GM19193 (cell line): ENCODE measurements at regions not wholly inside any gene's neighbourhood (a gene's known extent, or its start where the extent isn't known, plus 50 kb on each side); places are given as distances from the start of the nearest gene placed in this dataset.

ENCODE experiments used
- POLR2A ChIP-seq: IDR thresholded peaks from 4 replicates; pipeline ENCODE4 v1.6.1; 2011; ENCODE audit not compliant: insufficient read depth, insufficient read length; ENCODE audit errors: extremely low read depth

DNA sequence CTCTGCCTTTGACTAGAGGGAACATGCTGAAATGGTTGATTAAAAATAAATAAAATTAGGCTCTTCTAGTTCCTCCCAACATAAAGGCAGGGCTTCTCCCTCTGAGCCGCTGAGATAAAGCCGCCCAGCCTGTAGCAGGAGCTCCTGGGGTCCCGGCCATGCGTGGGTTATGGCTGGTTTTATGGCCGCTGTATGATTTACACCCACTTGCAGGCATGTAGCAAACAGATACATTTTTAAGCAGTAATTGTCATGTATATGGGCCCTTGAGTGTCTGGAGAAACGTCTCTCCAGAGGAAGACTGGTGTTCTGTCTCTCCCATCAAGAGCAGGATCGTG lies 201.0 kb upstream of the TNRC6C start:
- TF ChIP-seq POLR2A: no peak

DNA sequence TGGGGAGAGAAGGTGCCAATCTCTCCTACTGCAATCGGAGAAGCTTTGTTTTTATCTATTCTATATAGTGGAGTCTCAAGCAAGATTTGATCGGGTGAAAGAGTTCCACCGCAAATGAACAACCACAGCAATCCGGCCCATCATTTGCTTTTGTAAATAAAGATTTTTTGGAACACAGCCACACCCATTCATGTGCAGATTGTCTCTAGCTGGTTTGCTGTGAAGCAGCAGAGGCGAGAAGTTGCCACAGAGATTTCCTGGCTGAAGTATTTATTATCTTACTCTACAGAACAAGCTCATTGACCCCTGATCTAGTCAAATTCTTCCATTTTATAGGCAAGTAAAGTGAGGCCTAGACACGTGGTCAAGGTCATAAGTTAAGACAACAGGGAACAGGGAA lies 195.5 kb upstream of the TNRC6C start:
- TF ChIP-seq POLR2A: no peak

DNA sequence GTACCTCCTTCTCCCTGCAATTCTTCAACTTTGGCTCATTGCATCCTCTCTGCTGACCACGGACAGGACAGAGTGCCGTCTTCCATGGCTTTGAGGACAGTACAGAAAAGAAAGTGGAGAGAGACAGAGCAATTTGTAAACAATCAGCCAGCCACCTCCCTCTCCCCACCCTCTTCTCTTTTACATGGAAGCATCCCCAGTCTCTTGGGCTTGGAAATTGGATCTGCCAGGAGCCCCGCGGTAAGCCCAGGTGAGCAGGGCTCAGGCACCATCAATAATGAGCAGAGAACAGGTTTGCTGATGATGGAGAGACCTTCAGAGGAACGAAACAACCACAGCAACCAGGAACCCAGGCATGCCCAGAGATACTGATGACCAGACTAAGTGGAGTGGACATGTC lies 194.9 kb upstream of the TNRC6C start:
- TF ChIP-seq POLR2A: no peak

DNA sequence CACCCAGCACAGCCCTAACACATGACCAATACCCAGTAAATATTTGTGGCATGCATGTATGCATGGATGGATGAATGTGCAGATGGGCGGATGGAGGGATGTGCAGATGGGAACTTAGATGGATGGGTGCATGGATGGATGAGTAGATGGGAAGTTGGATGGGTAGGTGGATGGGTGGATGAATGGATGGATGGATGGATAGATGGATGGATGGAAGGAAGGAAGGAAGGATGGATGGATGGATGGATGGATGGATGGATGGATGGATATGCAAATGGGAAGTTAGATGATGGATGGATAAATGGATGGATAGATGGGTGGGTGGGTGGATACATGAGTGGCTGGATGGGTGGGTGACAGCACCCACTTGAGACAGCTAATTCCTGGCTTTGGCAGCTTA lies 193.2 kb upstream of the TNRC6C start:
- no peak for TF ChIP-seq POLR2A

DNA sequence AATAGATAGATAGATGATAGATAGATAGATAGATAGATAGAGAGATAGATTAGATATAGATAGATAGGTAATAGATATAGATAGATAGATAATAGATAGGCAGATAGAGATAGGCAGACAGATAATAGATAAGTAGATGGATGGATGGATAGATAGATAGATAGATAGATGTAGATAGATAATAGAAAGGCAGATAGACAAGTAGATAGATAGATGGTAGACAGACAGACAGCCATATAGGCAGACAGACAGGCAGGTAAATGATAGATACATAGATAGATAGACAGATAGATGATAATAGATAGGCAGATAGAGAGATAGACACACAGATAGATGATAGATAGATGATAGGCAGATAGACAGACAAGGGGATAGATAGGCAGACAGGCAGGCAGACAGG lies 191.4 kb upstream of the TNRC6C start:
- TF ChIP-seq POLR2A: no peak

DNA sequence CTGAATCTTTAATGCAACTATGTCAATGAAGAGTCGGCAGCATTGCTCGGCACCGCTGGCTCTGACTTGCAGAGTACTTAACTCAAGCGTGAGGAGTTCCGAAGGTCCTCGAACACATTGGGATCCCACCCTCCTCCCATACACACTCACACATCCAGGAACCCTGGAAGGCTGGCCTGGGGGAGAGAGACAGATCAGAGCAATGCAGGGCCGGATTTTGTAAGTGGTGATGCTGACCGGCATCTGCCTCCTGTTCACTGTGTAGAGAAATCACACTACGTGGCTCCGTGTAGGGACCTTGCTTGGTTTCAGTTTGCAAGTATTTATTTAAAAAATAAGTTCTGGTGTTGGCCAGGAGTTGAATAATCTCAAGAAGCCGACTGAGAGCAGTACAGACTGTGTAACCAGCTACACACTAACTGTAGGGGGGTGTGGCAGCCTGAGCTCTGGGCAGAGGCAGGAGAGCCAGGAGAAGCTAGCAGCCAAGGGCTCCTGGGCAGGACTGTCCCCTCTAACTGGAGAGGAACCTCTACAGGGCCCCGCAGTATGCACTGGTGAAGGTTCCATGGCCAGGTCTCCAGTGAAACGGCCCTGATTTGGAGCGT lies 190.2 kb upstream of the TNRC6C start:
- no peak for TF ChIP-seq POLR2A

DNA sequence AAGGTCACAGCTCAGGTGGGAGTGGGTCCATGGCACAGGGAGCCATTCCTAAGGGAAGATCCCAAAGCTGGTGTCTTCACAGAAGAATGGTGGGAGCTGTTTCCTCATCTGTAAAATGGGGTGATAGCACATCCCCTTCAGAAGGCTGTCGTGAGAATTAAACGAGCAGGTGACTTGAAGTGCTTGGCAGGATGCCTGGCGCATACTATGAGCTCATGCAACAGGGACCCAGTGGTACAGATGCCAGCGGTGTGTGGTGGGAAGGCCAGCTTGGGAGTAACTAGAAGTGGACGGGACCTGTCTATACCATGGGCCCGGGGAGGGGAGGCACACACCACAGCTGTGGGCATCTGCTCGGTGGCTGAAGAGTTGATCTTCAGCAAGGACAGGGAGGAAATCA lies 189.3 kb upstream of the TNRC6C start:
- TF ChIP-seq POLR2A: no peak

DNA sequence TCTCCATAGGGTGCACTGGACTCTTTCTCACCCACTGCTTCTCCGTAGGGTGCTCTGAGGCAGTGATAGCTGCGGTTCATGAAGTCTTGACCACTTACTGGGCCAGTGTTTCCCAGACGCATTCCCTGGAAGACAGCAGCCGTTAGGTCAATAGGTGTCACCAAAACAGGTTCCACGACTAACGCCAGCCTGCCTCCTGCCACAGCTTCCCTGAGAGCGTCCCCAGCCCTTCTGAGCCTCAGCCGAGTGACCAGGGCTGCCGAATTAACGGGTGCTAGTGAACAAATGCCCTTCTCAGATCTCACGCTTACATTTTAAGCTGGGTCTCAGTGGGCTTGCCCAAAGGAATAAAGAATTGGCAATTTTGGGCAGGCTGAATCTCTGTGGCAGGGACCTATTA lies 188.7 kb upstream of the TNRC6C start:
- TF ChIP-seq POLR2A: no peak

- TF ChIP-seq POLR2A: no peak
Measured at GRCh38 chr17:77770331-77771105, 188.0 kb upstream of the TNRC6C start.

DNA sequence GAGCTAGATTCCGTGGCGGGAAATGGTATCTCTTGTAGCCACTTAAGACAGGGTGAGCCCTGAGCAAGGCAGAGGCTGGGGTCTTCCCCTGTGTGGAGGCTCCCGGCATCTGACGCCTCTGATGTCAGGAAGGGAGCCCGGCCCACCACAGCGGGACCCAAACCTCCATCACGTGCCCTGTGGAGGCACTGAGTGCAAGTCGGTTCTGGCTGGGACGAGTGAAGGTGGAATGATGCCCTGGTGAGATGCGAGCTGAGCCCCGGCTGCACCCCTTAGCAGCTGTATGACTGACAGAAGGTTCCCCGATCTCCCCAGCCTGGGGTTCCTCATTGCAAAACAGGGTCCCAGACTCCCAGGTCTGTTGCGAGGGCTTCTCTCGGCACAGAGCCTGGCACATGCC lies 187.4 kb upstream of the TNRC6C start:
- TF ChIP-seq POLR2A: no peak

- no peak for TF ChIP-seq POLR2A
Measured at GRCh38 chr17:77771587-77771986, 186.9 kb upstream of the TNRC6C start.

GRCh38 chr17:77771998-77772397 lies 186.5 kb upstream of the TNRC6C start:
- no peak for TF ChIP-seq POLR2A

DNA sequence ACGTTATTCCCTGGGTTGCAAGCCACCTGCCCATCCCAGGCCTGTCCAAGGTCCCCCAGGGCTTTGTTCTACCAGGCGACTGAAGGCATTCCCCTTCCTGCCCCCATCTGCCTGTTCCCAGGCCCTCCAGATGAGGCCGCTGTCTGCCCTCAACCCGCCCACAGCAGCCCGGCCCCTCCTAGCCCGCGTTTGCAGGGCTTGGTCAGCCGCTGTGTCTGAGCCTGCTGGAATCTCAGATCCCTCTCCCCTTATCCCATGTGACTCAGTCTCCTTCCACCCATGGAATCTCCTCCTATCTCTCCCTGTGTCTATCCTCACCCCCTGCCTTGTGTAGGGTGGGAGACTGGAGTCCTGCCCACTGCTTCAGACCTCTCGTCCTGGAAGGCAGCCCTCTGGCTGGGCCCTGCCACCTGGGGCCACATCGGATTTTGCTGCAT lies 186.0 kb upstream of the TNRC6C start:
- no peak for TF ChIP-seq POLR2A

GRCh38 chr17:77772899-77773358 lies 185.6 kb upstream of the TNRC6C start:
- no peak for TF ChIP-seq POLR2A

- no peak for TF ChIP-seq POLR2A
Measured at GRCh38 chr17:77774182-77774581, 184.3 kb upstream of the TNRC6C start.
